Astrocyte of the cerebellum (primary cell): ENCODE measurements at regions not wholly inside any gene's neighbourhood (a gene's known extent, or its start where the extent isn't known, plus 50 kb on each side); places are given as distances from the start of the nearest gene placed in this dataset.

Experiments used
- DNase-seq: peaks from one replicate; pipeline ENCODE4 v3.0.0-alpha.2; 2011; ENCODE audit warnings: low read depth
- H3K4me3 ChIP-seq: 2 replicates; pipeline ENCODE4 v1.5.1; 2011; ENCODE audit warnings: mild to moderate bottlenecking, low read depth, low read length, moderate library complexity
- in situ Hi-C: cut with HindIII; loops from 2 replicates; pipeline ENCODE4 v1.10.0; 2017; ENCODE audit warnings: low sequenced_read_pairs
- TF ChIP-seq, protein P1 (sequence below): IDR thresholded peaks from 2 replicates; pipeline ENCODE4 v1.5.1; 2012; ENCODE audit warnings: low read length, low read depth, moderate library complexity, mild to moderate bottlenecking; ENCODE audit errors: missing control alignments

GRCh38 chr9:23638011-23638410 is 188.0 kb downstream of the ELAVL2 start:
- no peak overlapping the region for H3K4me3 ChIP-seq
- DNase-seq = no peak
- TF ChIP-seq, protein P1, sequence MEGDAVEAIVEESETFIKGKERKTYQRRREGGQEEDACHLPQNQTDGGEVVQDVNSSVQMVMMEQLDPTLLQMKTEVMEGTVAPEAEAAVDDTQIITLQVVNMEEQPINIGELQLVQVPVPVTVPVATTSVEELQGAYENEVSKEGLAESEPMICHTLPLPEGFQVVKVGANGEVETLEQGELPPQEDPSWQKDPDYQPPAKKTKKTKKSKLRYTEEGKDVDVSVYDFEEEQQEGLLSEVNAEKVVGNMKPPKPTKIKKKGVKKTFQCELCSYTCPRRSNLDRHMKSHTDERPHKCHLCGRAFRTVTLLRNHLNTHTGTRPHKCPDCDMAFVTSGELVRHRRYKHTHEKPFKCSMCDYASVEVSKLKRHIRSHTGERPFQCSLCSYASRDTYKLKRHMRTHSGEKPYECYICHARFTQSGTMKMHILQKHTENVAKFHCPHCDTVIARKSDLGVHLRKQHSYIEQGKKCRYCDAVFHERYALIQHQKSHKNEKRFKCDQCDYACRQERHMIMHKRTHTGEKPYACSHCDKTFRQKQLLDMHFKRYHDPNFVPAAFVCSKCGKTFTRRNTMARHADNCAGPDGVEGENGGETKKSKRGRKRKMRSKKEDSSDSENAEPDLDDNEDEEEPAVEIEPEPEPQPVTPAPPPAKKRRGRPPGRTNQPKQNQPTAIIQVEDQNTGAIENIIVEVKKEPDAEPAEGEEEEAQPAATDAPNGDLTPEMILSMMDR = no peak
- in situ Hi-C loops = no loop called here

- in situ Hi-C loops = no loop called here
- TF ChIP-seq, protein P1 = no peak
- no peak overlapping the region for H3K4me3 ChIP-seq
- no peak for DNase-seq
These were observed 187.1 kb downstream of the ELAVL2 start for GRCh38 chr9:23638837-23639426.
